ENCODE measurements at regions not wholly inside any gene's neighbourhood (a gene's known extent, or its start where the extent isn't known, plus 50 kb on each side); places are given as distances from the start of the nearest gene placed in this dataset.

DNA sequence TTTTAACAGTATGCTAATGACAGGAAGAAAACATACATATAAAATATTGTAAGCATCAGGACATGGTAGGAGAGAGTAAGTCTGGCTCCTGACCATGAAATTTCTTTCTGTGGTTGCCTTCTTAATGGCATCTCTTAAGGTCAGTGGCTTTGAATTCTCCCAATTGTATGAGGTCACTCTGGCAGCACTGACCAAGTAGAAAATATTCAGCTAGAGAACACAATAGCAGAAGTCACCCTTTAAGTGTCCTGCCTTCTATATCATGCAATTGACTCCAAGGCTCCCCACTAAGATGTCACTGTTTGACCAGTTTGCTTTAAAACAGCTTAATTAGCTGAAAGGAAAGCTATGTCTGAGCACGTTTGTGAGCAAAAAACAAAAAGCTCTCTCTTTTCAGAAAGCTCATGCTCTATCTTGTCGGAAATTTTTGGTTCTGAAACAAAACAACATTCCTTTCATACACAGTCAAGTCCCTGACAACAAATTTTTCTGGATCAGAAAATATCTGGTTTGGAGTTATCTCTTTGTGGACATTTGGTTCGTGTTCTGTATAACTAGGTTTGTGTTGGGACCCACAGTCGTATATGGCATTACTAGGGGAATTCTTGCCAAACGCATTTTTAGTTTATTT lies 120.9 kb upstream of the IFNGR1 start:
- intact Hi-C loops (cut with DNase I), result no loop called here
- no peak overlapping the region for H3K4me3 ChIP-seq
- TF ChIP-seq, protein P1, sequence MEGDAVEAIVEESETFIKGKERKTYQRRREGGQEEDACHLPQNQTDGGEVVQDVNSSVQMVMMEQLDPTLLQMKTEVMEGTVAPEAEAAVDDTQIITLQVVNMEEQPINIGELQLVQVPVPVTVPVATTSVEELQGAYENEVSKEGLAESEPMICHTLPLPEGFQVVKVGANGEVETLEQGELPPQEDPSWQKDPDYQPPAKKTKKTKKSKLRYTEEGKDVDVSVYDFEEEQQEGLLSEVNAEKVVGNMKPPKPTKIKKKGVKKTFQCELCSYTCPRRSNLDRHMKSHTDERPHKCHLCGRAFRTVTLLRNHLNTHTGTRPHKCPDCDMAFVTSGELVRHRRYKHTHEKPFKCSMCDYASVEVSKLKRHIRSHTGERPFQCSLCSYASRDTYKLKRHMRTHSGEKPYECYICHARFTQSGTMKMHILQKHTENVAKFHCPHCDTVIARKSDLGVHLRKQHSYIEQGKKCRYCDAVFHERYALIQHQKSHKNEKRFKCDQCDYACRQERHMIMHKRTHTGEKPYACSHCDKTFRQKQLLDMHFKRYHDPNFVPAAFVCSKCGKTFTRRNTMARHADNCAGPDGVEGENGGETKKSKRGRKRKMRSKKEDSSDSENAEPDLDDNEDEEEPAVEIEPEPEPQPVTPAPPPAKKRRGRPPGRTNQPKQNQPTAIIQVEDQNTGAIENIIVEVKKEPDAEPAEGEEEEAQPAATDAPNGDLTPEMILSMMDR (IDR thresholded peaks at IDR 0.05), result no peak
- TF ChIP-seq POLR2A (IDR thresholded peaks at IDR 0.05) (no peak), EP300 (IDR thresholded peaks at IDR 0.05) (no peak)
- no peaks in the 10 kb centered on the region for H3K27me3 ChIP-seq
- H3K36me3 ChIP-seq, result no peaks in the 10 kb centered on the region
- WGBS, 3 donors, result 6 to 18% (median 7%) methylated on average over 5 of the region's 5 CpGs
- peaks cover 7% of the 10 kb centered on the region for H3K4me1 ChIP-seq (ENCODE audit: insufficient read depth)
- H3K27ac ChIP-seq, result no peak overlapping the region
- H3K9me3 ChIP-seq, result no peaks in the 10 kb centered on the region
- no peak for DNase-seq

DNA sequence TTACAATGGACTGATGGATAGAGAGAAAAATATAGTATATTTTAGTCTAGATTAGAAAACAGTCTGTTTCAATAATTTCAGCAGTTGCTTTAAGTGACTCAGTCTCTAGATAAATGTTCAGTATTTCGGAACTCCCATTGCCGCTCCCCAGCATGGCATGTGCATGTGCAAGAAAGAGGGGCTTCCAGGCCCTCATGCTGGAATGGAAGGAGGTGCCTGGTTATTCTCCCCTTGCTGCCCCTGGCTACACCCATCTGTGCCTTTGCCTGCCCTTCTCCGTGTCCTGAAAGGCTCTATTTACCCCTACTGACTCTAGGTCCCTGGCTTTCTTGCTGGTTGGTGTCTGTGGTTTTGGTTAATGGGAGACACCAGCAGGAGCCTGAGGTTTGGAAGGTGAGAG lies 115.7 kb upstream of the IFNGR1 start:
- Histone ChIP-seq H3K27ac (no peak overlapping the region), H3K27me3 (no peaks in the 10 kb centered on the region), H3K4me1 (ENCODE audit: insufficient read depth) (peaks cover under 1% of the 10 kb centered on the region), H3K9me3 (no peaks in the 10 kb centered on the region), H3K4me3 (no peak overlapping the region), H3K36me3 (no peaks in the 10 kb centered on the region)
- TF ChIP-seq, protein P1 (IDR thresholded peaks at IDR 0.05), result no peak
- TF ChIP-seq POLR2A (IDR thresholded peaks at IDR 0.05) (no peak), EP300 (IDR thresholded peaks at IDR 0.05) (no peak)
- intact Hi-C loops (cut with DNase I), result no loop called here
- no peak for DNase-seq
- WGBS, 3 donors, result 93 to 95% (median 94%) methylated on average over 3 of the region's 3 CpGs

DNA sequence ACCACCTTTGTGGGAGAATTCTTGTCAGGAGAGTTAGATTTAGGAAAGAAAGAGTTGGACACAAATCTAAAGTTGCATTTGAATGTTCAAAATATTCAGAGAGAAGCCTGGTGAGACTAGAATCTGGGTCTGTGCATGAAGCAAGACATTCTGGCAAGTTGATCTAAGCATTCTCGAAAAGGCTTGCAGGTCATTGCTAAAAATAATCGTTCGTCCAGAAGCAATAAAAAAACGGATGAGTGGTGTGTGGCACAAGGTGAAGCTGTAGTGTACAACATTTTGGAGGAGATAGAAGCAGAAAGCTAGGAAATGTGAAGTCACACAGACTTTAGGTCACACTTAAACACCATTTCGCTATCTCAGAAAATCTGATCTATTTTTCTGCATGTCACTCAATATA lies 114.9 kb upstream of the IFNGR1 start:
- no peaks in the 10 kb centered on the region for H3K9me3 ChIP-seq
- H3K4me1 ChIP-seq (ENCODE audit: insufficient read depth), result no peaks in the 10 kb centered on the region
- H3K36me3 ChIP-seq, result no peaks in the 10 kb centered on the region
- no peak for DNase-seq
- intact Hi-C loops (cut with DNase I), result no loop called here
- H3K27ac ChIP-seq, result no peak overlapping the region
- no peaks in the 10 kb centered on the region for H3K27me3 ChIP-seq
- no peak for TF ChIP-seq EP300 (IDR thresholded peaks at IDR 0.05)
- TF ChIP-seq, protein P1 (IDR thresholded peaks at IDR 0.05), result no peak
- H3K4me3 ChIP-seq, result no peak overlapping the region
- WGBS, 3 donors, result 71 to 83% (median 81%) methylated on average over 5 of the region's 5 CpGs

DNA sequence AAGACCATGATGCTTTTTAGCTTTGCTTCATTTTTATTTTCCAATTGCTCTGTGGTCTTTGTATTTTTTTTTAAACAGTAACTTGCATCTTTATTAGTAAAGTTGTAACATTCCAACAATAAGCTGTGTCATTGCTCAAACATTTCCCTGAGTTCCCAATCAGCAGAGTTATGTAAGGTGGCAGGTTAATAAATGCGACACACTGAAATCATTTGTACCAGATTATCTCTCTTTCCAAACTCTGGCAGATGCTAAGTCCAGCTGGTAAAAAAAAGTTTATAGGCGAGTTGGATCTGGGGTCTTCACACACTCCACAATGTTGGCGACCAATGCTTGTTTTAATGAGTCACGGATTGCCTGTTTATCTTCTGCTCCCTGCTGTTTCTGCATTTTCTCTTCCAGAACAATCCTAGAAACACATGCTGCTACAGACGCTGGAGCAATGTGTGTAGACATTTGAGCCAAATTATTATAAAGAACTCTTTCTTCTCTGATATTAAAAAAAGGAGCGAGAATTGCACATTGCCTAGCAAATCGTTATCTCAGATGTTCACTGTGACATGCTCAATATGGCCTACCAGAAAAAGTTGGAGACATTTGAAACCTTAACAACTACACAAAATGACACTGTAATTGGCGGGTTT lies 113.6 kb upstream of the IFNGR1 start:
- no peak for DNase-seq
- 14 to 31% (median 19%) methylated on average over 8 of the region's 8 CpGs for WGBS, 3 donors
- intact Hi-C loops (cut with DNase I), result no loop called here

More for the DNA sequence above, 113.6 kb upstream of the IFNGR1 start:
- Histone ChIP-seq H3K4me1 (ENCODE audit: insufficient read depth) (no peaks in the 10 kb centered on the region), H3K27ac (no peak overlapping the region), H3K36me3 (no peaks in the 10 kb centered on the region), H3K9me3 (no peaks in the 10 kb centered on the region), H3K4me3 (no peak overlapping the region), H3K27me3 (no peaks in the 10 kb centered on the region)
- no peak for TF ChIP-seq POLR2A (IDR thresholded peaks at IDR 0.05)
- TF ChIP-seq, protein P1 (IDR thresholded peaks at IDR 0.05), result no peak
- no peak for TF ChIP-seq EP300 (IDR thresholded peaks at IDR 0.05)

Data from ovary (tissue), 7 donors.